GM23338 (cell line): ENCODE measurements at regions not wholly inside any gene's neighbourhood (a gene's known extent, or its start where the extent isn't known, plus 50 kb on each side); places are given as distances from the start of the nearest gene placed in this dataset.

ENCODE experiments used
- ATAC-seq: fragments of 200-7000 bp; cut with Tn5 transposase; 3 replicates; pipeline ENCODE4 v1.9.1; 2020
- DNase-seq: peaks from one replicate; pipeline ENCODE4 v3.0.0-alpha.2; 2015; ENCODE audit warnings: low spot score
- H2AFZ ChIP-seq: fragments of 200-600 bp; sonication (generic); 2 replicates; pipeline ENCODE4 v1.8.0; 2016; ENCODE audit warnings: antibody characterized with exemption, mild to moderate bottlenecking, moderate library complexity
- H3F3A ChIP-seq: fragments of 200-600 bp; sonication (generic); replicated peaks from 2 replicates; pipeline ENCODE4 v1.8.0; 2017; ENCODE audit warnings: antibody characterized with exemption, mixed run types, low read depth
- H3K27ac ChIP-seq: fragments of 200-600 bp; sonication (generic); 2 replicates; pipeline ENCODE4 v1.6.1; 2016; ENCODE audit warnings: low read depth
- H3K27me3 ChIP-seq: fragments of 200-600 bp; sonication (generic); 2 replicates; pipeline ENCODE4 v1.8.0; 2016; ENCODE audit warnings: mild to moderate bottlenecking, mixed run types, moderate library complexity; ENCODE audit not compliant: insufficient read depth
- H3K36me3 ChIP-seq: fragments of 200-600 bp; sonication (generic); 2 replicates; pipeline ENCODE4 v1.8.0; 2016; ENCODE audit warnings: mild to moderate bottlenecking; ENCODE audit not compliant: insufficient read depth
- H3K4me1 ChIP-seq: fragments of 200-600 bp; sonication (generic); 2 replicates; pipeline ENCODE4 v1.8.0; 2016; ENCODE audit warnings: mild to moderate bottlenecking, moderate library complexity; ENCODE audit not compliant: insufficient read depth
- H3K4me2 ChIP-seq: fragments of 200-600 bp; sonication (generic); 2 replicates; pipeline ENCODE4 v1.7.1; 2017; ENCODE audit warnings: mixed run types
- H3K4me3 ChIP-seq: fragments of 200-600 bp; sonication (generic); 2 replicates; pipeline ENCODE4 v1.6.1; 2016; ENCODE audit warnings: mixed run types
- H3K79me2 ChIP-seq: fragments of 200-600 bp; sonication (generic); replicated peaks from 2 replicates; pipeline ENCODE4 v1.8.0; 2017; ENCODE audit warnings: mild to moderate bottlenecking; ENCODE audit not compliant: insufficient read depth
- H3K9me2 ChIP-seq: fragments of 200-600 bp; sonication (generic); 2 replicates; pipeline ENCODE4 v1.8.0; 2017; ENCODE audit not compliant: insufficient read depth
- H4K20me1 ChIP-seq: fragments of 200-600 bp; sonication (generic); replicated peaks from 2 replicates; pipeline ENCODE4 v1.8.0; 2017; ENCODE audit warnings: mild to moderate bottlenecking; ENCODE audit not compliant: insufficient read depth
- H3K27ac Mint-ChIP-seq: 2 replicates; pipeline ENCODE4 v1.8.0; 2020; ENCODE audit warnings: inconsistent platforms, mild to moderate bottlenecking, moderate library complexity, mixed read lengths
- H3K27me3 Mint-ChIP-seq: 3 replicates; pipeline ENCODE4 v1.8.0; 2022; ENCODE audit warnings: low read depth, mild to moderate bottlenecking, moderate library complexity, mixed read lengths, inconsistent platforms; ENCODE audit not compliant: insufficient read depth, poor library complexity
- H3K36me3 Mint-ChIP-seq: 3 replicates; pipeline ENCODE4 v1.8.0; 2021; ENCODE audit warnings: low read depth, mild to moderate bottlenecking, inconsistent platforms, moderate library complexity, mixed read lengths
- H3K4me1 Mint-ChIP-seq: 3 replicates; pipeline ENCODE4 v1.8.0; 2020; ENCODE audit warnings: mild to moderate bottlenecking, inconsistent platforms, mixed read lengths
- H3K4me3 Mint-ChIP-seq: 3 replicates; pipeline ENCODE4 v1.8.0; 2021; ENCODE audit warnings: moderate library complexity, mild to moderate bottlenecking, inconsistent platforms, mixed read lengths
- H3K9me3 Mint-ChIP-seq: 3 replicates; pipeline ENCODE4 v1.8.0; 2020; ENCODE audit warnings: moderate library complexity, mild to moderate bottlenecking, inconsistent platforms, mixed read lengths
- JUNB ChIP-seq: IDR thresholded peaks from one replicate; pipeline ENCODE4 v1.6.1; 2016; ENCODE audit warnings: antibody characterized with exemption; ENCODE audit not compliant: unreplicated experiment
- NANOG ChIP-seq: IDR thresholded peaks from 2 replicates; pipeline ENCODE4 v1.6.1; 2016; ENCODE audit warnings: antibody characterized with exemption, borderline replicate concordance
- POLR2AphosphoS5 ChIP-seq: IDR thresholded peaks from 2 replicates; pipeline ENCODE4 v1.6.1; 2016; ENCODE audit warnings: antibody characterized with exemption, low read depth
- STAT1 ChIP-seq: IDR thresholded peaks from one replicate; pipeline ENCODE4 v1.6.1; 2016; ENCODE audit warnings: antibody characterized with exemption; ENCODE audit not compliant: unreplicated experiment
- ZNF114 ChIP-seq: fragments of 250-450 bp; sonication (Bioruptor Pico); IDR thresholded peaks from 2 replicates; pipeline ENCODE4 v1.5.0; 2020; ENCODE audit warnings: mild to moderate bottlenecking, moderate library complexity
- ZNF331 ChIP-seq: fragments of 250-450 bp; sonication (Bioruptor Pico); IDR thresholded peaks from 2 replicates; pipeline ENCODE4 v1.5.0; 2020; ENCODE audit warnings: low read depth, mild to moderate bottlenecking, moderate library complexity
- TF ChIP-seq, protein P1 (sequence below), 2 experiments: fragments of 200-600 bp in 1 of 2; sonication (generic) in 1 of 2; conservative IDR thresholded peaks; 2 replicates each; pipeline versions ENCODE4 v1.5.1 to v1.6.1; 2016 to 2017; ENCODE audit warnings: antibody characterized with exemption in 2 of 2, low read depth in 2 of 2, mild to moderate bottlenecking in 2 of 2, moderate library complexity in 1 of 2
- TF ChIP-seq, protein P2 (sequence below): IDR thresholded peaks from 2 replicates; pipeline ENCODE4 v1.6.1; 2016; ENCODE audit warnings: antibody characterized with exemption
- TF ChIP-seq, protein P3 (sequence below): fragments of 250-450 bp; sonication (Bioruptor Pico); IDR thresholded peaks from 2 replicates; pipeline ENCODE4 v1.5.0; 2020; ENCODE audit warnings: mild to moderate bottlenecking, moderate library complexity
- TF ChIP-seq, protein P4 (sequence below): IDR thresholded peaks from one replicate; pipeline ENCODE4 v1.6.1; 2018; ENCODE audit warnings: antibody characterized with exemption; ENCODE audit not compliant: unreplicated experiment

DNA sequence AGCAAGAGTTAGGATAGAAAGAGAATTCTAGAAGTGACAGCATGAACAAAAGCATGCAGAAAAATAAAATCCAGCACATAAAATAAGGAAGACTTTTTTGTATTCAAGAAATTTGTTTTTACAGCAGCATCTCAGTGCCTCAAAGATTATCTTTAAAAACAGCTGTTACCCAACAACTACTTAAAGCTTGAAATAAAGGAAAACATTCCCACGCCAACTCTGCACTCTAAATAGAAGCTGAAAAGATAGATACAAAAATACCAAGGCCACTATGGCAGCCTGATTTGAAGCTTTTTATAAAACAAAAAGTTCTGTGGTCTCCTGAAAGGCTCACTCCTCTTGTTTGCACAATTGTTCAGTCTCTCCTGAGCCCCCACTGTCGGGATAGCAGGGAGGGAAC lies 83.6 kb upstream of the LRRC55 start:
- peaks cover 3% of the 10 kb centered on the region; the same call in 2 of the 3 replicates for H3K4me1 Mint-ChIP-seq

More for the DNA sequence above, 83.6 kb upstream of the LRRC55 start:
- ATAC-seq, result no peak
- Mint-ChIP-seq H3K36me3 (no peaks in the 10 kb centered on the region; the same call in 2 of the 3 replicates), H3K4me3 (no peak overlapping the region), H3K27ac (no peak overlapping the region), H3K27me3 (peaks cover 2% of the 10 kb centered on the region), H3K9me3 (no peaks in the 10 kb centered on the region)
- no peak overlapping the region for H3K27ac ChIP-seq
- TF ChIP-seq, protein P1, sequence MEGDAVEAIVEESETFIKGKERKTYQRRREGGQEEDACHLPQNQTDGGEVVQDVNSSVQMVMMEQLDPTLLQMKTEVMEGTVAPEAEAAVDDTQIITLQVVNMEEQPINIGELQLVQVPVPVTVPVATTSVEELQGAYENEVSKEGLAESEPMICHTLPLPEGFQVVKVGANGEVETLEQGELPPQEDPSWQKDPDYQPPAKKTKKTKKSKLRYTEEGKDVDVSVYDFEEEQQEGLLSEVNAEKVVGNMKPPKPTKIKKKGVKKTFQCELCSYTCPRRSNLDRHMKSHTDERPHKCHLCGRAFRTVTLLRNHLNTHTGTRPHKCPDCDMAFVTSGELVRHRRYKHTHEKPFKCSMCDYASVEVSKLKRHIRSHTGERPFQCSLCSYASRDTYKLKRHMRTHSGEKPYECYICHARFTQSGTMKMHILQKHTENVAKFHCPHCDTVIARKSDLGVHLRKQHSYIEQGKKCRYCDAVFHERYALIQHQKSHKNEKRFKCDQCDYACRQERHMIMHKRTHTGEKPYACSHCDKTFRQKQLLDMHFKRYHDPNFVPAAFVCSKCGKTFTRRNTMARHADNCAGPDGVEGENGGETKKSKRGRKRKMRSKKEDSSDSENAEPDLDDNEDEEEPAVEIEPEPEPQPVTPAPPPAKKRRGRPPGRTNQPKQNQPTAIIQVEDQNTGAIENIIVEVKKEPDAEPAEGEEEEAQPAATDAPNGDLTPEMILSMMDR (conservative IDR thresholded peaks at IDR 0.05; ENCODE audit: low read depth in 2 of 2), result no peak
- TF ChIP-seq, protein P2, sequence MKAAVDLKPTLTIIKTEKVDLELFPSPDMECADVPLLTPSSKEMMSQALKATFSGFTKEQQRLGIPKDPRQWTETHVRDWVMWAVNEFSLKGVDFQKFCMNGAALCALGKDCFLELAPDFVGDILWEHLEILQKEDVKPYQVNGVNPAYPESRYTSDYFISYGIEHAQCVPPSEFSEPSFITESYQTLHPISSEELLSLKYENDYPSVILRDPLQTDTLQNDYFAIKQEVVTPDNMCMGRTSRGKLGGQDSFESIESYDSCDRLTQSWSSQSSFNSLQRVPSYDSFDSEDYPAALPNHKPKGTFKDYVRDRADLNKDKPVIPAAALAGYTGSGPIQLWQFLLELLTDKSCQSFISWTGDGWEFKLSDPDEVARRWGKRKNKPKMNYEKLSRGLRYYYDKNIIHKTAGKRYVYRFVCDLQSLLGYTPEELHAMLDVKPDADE, result no peak
- TF ChIP-seq NANOG (no peak), ZNF114 (CRISPR knock-in tag) (no peak), JUNB (no peak), ZNF331 (CRISPR knock-in tag) (no peak), STAT1 (no peak), POLR2AphosphoS5 (no peak)
- TF ChIP-seq, protein P3, sequence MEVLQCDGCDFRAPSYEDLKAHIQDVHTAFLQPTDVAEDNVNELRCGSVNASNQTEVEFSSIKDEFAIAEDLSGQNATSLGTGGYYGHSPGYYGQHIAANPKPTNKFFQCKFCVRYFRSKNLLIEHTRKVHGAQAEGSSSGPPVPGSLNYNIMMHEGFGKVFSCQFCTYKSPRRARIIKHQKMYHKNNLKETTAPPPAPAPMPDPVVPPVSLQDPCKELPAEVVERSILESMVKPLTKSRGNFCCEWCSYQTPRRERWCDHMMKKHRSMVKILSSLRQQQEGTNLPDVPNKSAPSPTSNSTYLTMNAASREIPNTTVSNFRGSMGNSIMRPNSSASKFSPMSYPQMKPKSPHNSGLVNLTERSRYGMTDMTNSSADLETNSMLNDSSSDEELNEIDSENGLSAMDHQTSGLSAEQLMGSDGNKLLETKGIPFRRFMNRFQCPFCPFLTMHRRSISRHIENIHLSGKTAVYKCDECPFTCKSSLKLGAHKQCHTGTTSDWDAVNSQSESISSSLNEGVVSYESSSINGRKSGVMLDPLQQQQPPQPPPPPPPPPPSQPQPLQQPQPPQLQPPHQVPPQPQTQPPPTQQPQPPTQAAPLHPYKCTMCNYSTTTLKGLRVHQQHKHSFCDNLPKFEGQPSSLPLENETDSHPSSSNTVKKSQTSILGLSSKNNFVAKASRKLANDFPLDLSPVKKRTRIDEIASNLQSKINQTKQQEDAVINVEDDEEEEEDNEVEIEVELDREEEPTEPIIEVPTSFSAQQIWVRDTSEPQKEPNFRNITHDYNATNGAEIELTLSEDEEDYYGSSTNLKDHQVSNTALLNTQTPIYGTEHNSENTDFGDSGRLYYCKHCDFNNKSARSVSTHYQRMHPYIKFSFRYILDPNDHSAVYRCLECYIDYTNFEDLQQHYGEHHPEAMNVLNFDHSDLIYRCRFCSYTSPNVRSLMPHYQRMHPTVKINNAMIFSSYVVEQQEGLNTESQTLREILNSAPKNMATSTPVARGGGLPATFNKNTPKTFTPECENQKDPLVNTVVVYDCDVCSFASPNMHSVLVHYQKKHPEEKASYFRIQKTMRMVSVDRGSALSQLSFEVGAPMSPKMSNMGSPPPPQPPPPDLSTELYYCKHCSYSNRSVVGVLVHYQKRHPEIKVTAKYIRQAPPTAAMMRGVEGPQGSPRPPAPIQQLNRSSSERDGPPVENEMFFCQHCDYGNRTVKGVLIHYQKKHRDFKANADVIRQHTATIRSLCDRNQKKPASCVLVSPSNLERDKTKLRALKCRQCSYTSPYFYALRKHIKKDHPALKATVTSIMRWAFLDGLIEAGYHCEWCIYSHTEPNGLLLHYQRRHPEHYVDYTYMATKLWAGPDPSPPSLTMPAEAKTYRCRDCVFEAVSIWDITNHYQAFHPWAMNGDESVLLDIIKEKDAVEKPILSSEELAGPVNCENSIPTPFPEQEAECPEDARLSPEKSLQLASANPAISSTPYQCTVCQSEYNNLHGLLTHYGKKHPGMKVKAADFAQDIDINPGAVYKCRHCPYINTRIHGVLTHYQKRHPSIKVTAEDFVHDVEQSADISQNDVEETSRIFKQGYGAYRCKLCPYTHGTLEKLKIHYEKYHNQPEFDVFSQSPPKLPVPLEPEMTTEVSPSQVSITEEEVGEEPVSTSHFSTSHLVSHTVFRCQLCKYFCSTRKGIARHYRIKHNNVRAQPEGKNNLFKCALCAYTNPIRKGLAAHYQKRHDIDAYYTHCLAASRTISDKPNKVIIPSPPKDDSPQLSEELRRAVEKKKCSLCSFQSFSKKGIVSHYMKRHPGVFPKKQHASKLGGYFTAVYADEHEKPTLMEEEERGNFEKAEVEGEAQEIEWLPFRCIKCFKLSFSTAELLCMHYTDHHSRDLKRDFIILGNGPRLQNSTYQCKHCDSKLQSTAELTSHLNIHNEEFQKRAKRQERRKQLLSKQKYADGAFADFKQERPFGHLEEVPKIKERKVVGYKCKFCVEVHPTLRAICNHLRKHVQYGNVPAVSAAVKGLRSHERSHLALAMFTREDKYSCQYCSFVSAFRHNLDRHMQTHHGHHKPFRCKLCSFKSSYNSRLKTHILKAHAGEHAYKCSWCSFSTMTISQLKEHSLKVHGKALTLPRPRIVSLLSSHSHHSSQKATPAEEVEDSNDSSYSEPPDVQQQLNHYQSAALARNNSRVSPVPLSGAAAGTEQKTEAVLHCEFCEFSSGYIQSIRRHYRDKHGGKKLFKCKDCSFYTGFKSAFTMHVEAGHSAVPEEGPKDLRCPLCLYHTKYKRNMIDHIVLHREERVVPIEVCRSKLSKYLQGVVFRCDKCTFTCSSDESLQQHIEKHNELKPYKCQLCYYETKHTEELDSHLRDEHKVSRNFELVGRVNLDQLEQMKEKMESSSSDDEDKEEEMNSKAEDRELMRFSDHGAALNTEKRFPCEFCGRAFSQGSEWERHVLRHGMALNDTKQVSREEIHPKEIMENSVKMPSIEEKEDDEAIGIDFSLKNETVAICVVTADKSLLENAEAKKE, result no peak
- TF ChIP-seq, protein P4, sequence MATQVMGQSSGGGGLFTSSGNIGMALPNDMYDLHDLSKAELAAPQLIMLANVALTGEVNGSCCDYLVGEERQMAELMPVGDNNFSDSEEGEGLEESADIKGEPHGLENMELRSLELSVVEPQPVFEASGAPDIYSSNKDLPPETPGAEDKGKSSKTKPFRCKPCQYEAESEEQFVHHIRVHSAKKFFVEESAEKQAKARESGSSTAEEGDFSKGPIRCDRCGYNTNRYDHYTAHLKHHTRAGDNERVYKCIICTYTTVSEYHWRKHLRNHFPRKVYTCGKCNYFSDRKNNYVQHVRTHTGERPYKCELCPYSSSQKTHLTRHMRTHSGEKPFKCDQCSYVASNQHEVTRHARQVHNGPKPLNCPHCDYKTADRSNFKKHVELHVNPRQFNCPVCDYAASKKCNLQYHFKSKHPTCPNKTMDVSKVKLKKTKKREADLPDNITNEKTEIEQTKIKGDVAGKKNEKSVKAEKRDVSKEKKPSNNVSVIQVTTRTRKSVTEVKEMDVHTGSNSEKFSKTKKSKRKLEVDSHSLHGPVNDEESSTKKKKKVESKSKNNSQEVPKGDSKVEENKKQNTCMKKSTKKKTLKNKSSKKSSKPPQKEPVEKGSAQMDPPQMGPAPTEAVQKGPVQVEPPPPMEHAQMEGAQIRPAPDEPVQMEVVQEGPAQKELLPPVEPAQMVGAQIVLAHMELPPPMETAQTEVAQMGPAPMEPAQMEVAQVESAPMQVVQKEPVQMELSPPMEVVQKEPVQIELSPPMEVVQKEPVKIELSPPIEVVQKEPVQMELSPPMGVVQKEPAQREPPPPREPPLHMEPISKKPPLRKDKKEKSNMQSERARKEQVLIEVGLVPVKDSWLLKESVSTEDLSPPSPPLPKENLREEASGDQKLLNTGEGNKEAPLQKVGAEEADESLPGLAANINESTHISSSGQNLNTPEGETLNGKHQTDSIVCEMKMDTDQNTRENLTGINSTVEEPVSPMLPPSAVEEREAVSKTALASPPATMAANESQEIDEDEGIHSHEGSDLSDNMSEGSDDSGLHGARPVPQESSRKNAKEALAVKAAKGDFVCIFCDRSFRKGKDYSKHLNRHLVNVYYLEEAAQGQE, result no peak
- no peak overlapping the region for H2AFZ ChIP-seq
- no peak overlapping the region for H3K4me3 ChIP-seq
- H3F3A ChIP-seq, result no peaks in the 10 kb centered on the region
- peaks cover 5% of the 10 kb centered on the region; the same call in 1 of the 2 replicates for H3K4me1 ChIP-seq
- no peak overlapping the region for H3K4me2 ChIP-seq
- H3K79me2 ChIP-seq, result no peaks in the 10 kb centered on the region
- no peaks in the 10 kb centered on the region for H3K36me3 ChIP-seq
- no peak for DNase-seq
- peaks cover 7% of the 10 kb centered on the region; the same call in 1 of the 2 replicates for H3K9me2 ChIP-seq
- H4K20me1 ChIP-seq, result no peaks in the 10 kb centered on the region
- no peaks in the 10 kb centered on the region for H3K27me3 ChIP-seq
